Lower leg skin (tissue), 3 donors: ENCODE measurements at regions not wholly inside any gene's neighbourhood (a gene's known extent, or its start where the extent isn't known, plus 50 kb on each side); places are given as distances from the start of the nearest gene placed in this dataset.

Experiments used
- CTCF ChIP-seq, 3 donors: fragments of 450-650 bp; IDR thresholded peaks; one replicate each; pipeline ENCODE4 v1.5.1; 2016; ENCODE audit warnings: antibody characterized with exemption in 3 of 3, mild to moderate bottlenecking in 3 of 3, moderate library complexity in 2 of 3
- POLR2A ChIP-seq, 2 donors: fragments of 450-650 bp; IDR thresholded peaks; one replicate each; pipeline ENCODE4 v1.6.1; 2016 to 2017; ENCODE audit warnings: antibody characterized with exemption in 2 of 2, mild to moderate bottlenecking in 1 of 2, moderate library complexity in 1 of 2

GRCh38 chr13:102977471-102977870 lies 88.7 kb downstream of the SLC10A2 start:
- no peak for TF ChIP-seq POLR2A (IDR thresholded peaks at IDR 0.05)
- TF ChIP-seq CTCF (IDR thresholded peaks at IDR 0.05), result no peak
